ENCODE measurements at regions not wholly inside any gene's neighbourhood (a gene's known extent, or its start where the extent isn't known, plus 50 kb on each side); places are given as distances from the start of the nearest gene placed in this dataset.

GRCh38 chr3:159528251-159528895 lies 460.3 kb upstream of the IL12A start:
- DNase-seq (ENCODE audit: low read depth, low spot score) = no peak

GRCh38 chr3:159532577-159532976 lies 456.1 kb upstream of the IL12A start:
- no peak for DNase-seq (ENCODE audit: low read depth, low spot score)

GRCh38 chr3:159534496-159534895 lies 454.1 kb upstream of the IL12A start:
- DNase-seq (ENCODE audit: low read depth, low spot score) = no peak

GRCh38 chr3:159536876-159537275 lies 451.8 kb upstream of the IL12A start:
- DNase-seq (ENCODE audit: low read depth, low spot score) = no peak

GRCh38 chr3:159538507-159538906 lies 450.1 kb upstream of the IL12A start:
- DNase-seq (ENCODE audit: low read depth, low spot score) = no peak

GRCh38 chr3:159540882-159541495 lies 447.6 kb upstream of the IL12A start:
- DNase-seq (ENCODE audit: low read depth, low spot score) = no peak

- DNase-seq (ENCODE audit: low read depth, low spot score) = no peak
Observed at GRCh38 chr3:159548675-159549335, 439.8 kb upstream of the IL12A start.

- DNase-seq (ENCODE audit: low read depth, low spot score) = no peak
Observed at GRCh38 chr3:159555205-159555604, 433.4 kb upstream of the IL12A start.

- DNase-seq (ENCODE audit: low read depth, low spot score) = no peak
Observed at GRCh38 chr3:159559771-159560170, 428.9 kb upstream of the IL12A start.

- DNase-seq (ENCODE audit: low read depth, low spot score) = peak; percentile 23
Observed at GRCh38 chr3:159560214-159560979, 428.2 kb upstream of the IL12A start.

GRCh38 chr3:159565313-159565712 lies 423.3 kb upstream of the IL12A start:
- DNase-seq (ENCODE audit: low read depth, low spot score) = no peak

GRCh38 chr3:159583662-159584061 lies 405.0 kb upstream of the IL12A start:
- DNase-seq (ENCODE audit: low read depth, low spot score) = no peak

GRCh38 chr3:159584421-159584820 lies 404.2 kb upstream of the IL12A start:
- DNase-seq (ENCODE audit: low read depth, low spot score) = no peak

GRCh38 chr3:159586571-159587202 lies 401.9 kb upstream of the IL12A start:
- peak; percentile 66 for DNase-seq (ENCODE audit: low read depth, low spot score)

- DNase-seq (ENCODE audit: low read depth, low spot score) = no peak
Observed at GRCh38 chr3:159593927-159594605, 394.6 kb upstream of the IL12A start.

GRCh38 chr3:159600291-159600690 lies 388.3 kb upstream of the IL12A start:
- no peak for DNase-seq (ENCODE audit: low read depth, low spot score)

GRCh38 chr3:159604151-159604581 lies 384.5 kb upstream of the IL12A start:
- no peak for DNase-seq (ENCODE audit: low read depth, low spot score)

- no peak for DNase-seq (ENCODE audit: low read depth, low spot score)
Observed at GRCh38 chr3:159605101-159605500, 383.5 kb upstream of the IL12A start.

GRCh38 chr3:159605776-159606175 lies 382.9 kb upstream of the IL12A start:
- DNase-seq (ENCODE audit: low read depth, low spot score) = no peak

GRCh38 chr3:159607856-159608255 lies 380.8 kb upstream of the IL12A start:
- DNase-seq (ENCODE audit: low read depth, low spot score) = no peak

- DNase-seq (ENCODE audit: low read depth, low spot score) = no peak
Observed at GRCh38 chr3:159608311-159608710, 380.3 kb upstream of the IL12A start.
